HL-60 (cell line): ENCODE measurements at regions not wholly inside any gene's neighbourhood (a gene's known extent, or its start where the extent isn't known, plus 50 kb on each side); places are given as distances from the start of the nearest gene placed in this dataset.
"Not testable (repeated sequence)": the region's sequence is repeated elsewhere in the genome, so short reads cannot be mapped to it uniquely, and the experiment has no call there.

Experiments used
- DNase-seq, 2 experiments: peaks; one replicate each; pipeline ENCODE4 v3.0.0-alpha.2; 2010 to 2020; ENCODE audit warnings: low read depth in 1 of 2, low spot score in 1 of 2
- H3K27ac ChIP-seq: fragments of 250-450 bp; sonication (Bioruptor Pico); replicated peaks from 2 replicates; pipeline ENCODE4 v1.5.1; 2020; ENCODE audit warnings: mild to moderate bottlenecking, moderate library complexity
- H3K27me3 ChIP-seq: fragments of 250-450 bp; sonication (Bioruptor Pico); 2 replicates; pipeline ENCODE4 v1.5.1; 2021; ENCODE audit warnings: mild to moderate bottlenecking, moderate library complexity; ENCODE audit not compliant: insufficient read depth, poor library complexity, severe bottlenecking
- H3K4me3 ChIP-seq: replicated peaks from 2 replicates; pipeline ENCODE4 v1.5.1; 2011; ENCODE audit warnings: mild to moderate bottlenecking, control low read depth, low read length; ENCODE audit not compliant: insufficient read depth
- CTCF ChIP-seq: IDR thresholded peaks from one replicate; pipeline ENCODE4 v1.5.1; 2011; ENCODE audit warnings: low read length, control low read depth, inconsistent platforms; ENCODE audit not compliant: insufficient read depth
- GABPA ChIP-seq: IDR thresholded peaks from 2 replicates; pipeline ENCODE4 v1.6.1; 2012; ENCODE audit warnings: low read depth
- POLR2AphosphoS5 ChIP-seq: IDR thresholded peaks from 2 replicates; pipeline ENCODE4 v1.6.1; 2012; ENCODE audit warnings: low read depth
- REST ChIP-seq: IDR thresholded peaks from 2 replicates; pipeline ENCODE4 v1.6.1; 2012; ENCODE audit warnings: low read depth; ENCODE audit not compliant: insufficient replicate concordance
- SPI1 ChIP-seq: IDR thresholded peaks from 2 replicates; pipeline ENCODE4 v1.6.1; 2012; ENCODE audit warnings: low read depth, mild to moderate bottlenecking, borderline replicate concordance

- DNase-seq = no peak
- no peak overlapping the region for H3K4me3 ChIP-seq
- no peak for TF ChIP-seq GABPA
- TF ChIP-seq REST = no peak
- TF ChIP-seq CTCF = no peak
- TF ChIP-seq POLR2AphosphoS5 = no peak
These were observed 506.8 kb downstream of the MATN1 start for GRCh38 chr1:30216602-30217001.

GRCh38 chr1:30213936-30214335 is 509.4 kb downstream of the MATN1 start:
- TF ChIP-seq POLR2AphosphoS5 (no peak), SPI1 (no peak), CTCF (no peak), GABPA (no peak), REST (no peak)
- H3K4me3 ChIP-seq = no peak overlapping the region
- H3K27me3 ChIP-seq = peaks cover 6% of the 10 kb centered on the region
- no peak for DNase-seq
- H3K27ac ChIP-seq = no peak overlapping the region

More at GRCh38 chr1:30216602-30217001, 506.8 kb downstream of the MATN1 start:
- no peak overlapping the region for H3K27ac ChIP-seq
- peaks cover 6% of the 10 kb centered on the region for H3K27me3 ChIP-seq

GRCh38 chr1:30207962-30208361 is 515.4 kb downstream of the MATN1 start:
- H3K27me3 ChIP-seq, H3K4me3 ChIP-seq, DNase-seq, H3K27ac ChIP-seq: not testable (repeated sequence)

GRCh38 chr1:30206631-30207030 is 516.8 kb downstream of the MATN1 start:
- H3K4me3 ChIP-seq, H3K27me3 ChIP-seq, H3K27ac ChIP-seq, DNase-seq: not testable (repeated sequence)

GRCh38 chr1:30204916-30205315 is 518.5 kb downstream of the MATN1 start:
- DNase-seq, H3K4me3 ChIP-seq: not testable (repeated sequence)

GRCh38 chr1:30201015-30201414 is 522.4 kb downstream of the MATN1 start:
- Histone ChIP-seq H3K27me3 (no peaks in the 10 kb centered on the region), H3K27ac (no peak overlapping the region), H3K4me3 (no peak overlapping the region)
- TF ChIP-seq POLR2AphosphoS5 (no peak), CTCF (no peak), SPI1 (no peak), GABPA (no peak), REST (no peak)
- DNase-seq = no peak

More at GRCh38 chr1:30204916-30205315, 518.5 kb downstream of the MATN1 start:
- not testable (repeated sequence) for H3K27me3 ChIP-seq, H3K27ac ChIP-seq
